ENCODE measurements at regions not wholly inside any gene's neighbourhood (a gene's known extent, or its start where the extent isn't known, plus 50 kb on each side); places are given as distances from the start of the nearest gene placed in this dataset.

GRCh38 chr21:20774737-20775136 lies 223.5 kb upstream of the NCAM2 start:
- Mint-ChIP-seq H3K27me3 (ENCODE audit: low read depth) (no peaks in the 10 kb centered on the region), H3K9me3 (peaks cover 35% of the 10 kb centered on the region), H3K27ac (no peak overlapping the region), H3K36me3 (peaks cover 1% of the 10 kb centered on the region), H3K4me1 (no peaks in the 10 kb centered on the region), H3K4me3 (no peak overlapping the region)
- no peak for TF ChIP-seq CTCF (IDR thresholded peaks at IDR 0.05; ENCODE audit: unreplicated experiment)
- no peak for DNase-seq (ENCODE audit: low spot score in 2 of 2, unreplicated experiment in 2 of 2)

- DNase-seq (ENCODE audit: low spot score in 2 of 2, unreplicated experiment in 2 of 2), result no peak
- Mint-ChIP-seq H3K4me3 (no peak overlapping the region), H3K36me3 (peaks cover 3% of the 10 kb centered on the region), H3K27me3 (ENCODE audit: low read depth) (no peaks in the 10 kb centered on the region), H3K4me1 (peaks cover 4% of the 10 kb centered on the region), H3K27ac (no peak overlapping the region), H3K9me3 (peaks cover 42% of the 10 kb centered on the region)
- no peak for TF ChIP-seq CTCF (IDR thresholded peaks at IDR 0.05; ENCODE audit: unreplicated experiment)
Observed at GRCh38 chr21:20779321-20779720, 218.9 kb upstream of the NCAM2 start.

GRCh38 chr21:20783611-20784010 lies 214.6 kb upstream of the NCAM2 start:
- Mint-ChIP-seq H3K4me1 (peaks cover 4% of the 10 kb centered on the region), H3K4me3 (no peak overlapping the region), H3K27me3 (ENCODE audit: low read depth) (no peaks in the 10 kb centered on the region), H3K9me3 (peaks cover 24% of the 10 kb centered on the region), H3K27ac (peak overlapping the region; percentile 18), H3K36me3 (peaks cover 3% of the 10 kb centered on the region)
- DNase-seq (ENCODE audit: low spot score in 2 of 2, unreplicated experiment in 2 of 2), result no peak
- no peak for TF ChIP-seq CTCF (IDR thresholded peaks at IDR 0.05; ENCODE audit: unreplicated experiment)

- Mint-ChIP-seq H3K27ac (no peak overlapping the region), H3K9me3 (peaks cover 14% of the 10 kb centered on the region), H3K4me1 (no peaks in the 10 kb centered on the region), H3K4me3 (no peak overlapping the region), H3K27me3 (ENCODE audit: low read depth) (no peaks in the 10 kb centered on the region), H3K36me3 (no peaks in the 10 kb centered on the region)
- no peak for TF ChIP-seq CTCF (IDR thresholded peaks at IDR 0.05; ENCODE audit: unreplicated experiment)
- DNase-seq (ENCODE audit: low spot score in 2 of 2, unreplicated experiment in 2 of 2), result no peak
Observed at GRCh38 chr21:20789729-20790500, 208.3 kb upstream of the NCAM2 start.

GRCh38 chr21:20800106-20800505 lies 198.1 kb upstream of the NCAM2 start:
- no peak overlapping the region for H3K4me3 Mint-ChIP-seq
- H3K4me1 Mint-ChIP-seq, result peaks cover 22% of the 10 kb centered on the region

More at GRCh38 chr21:20800106-20800505, 198.1 kb upstream of the NCAM2 start:
- Mint-ChIP-seq H3K27ac (peak overlapping the region; percentile 15), H3K9me3 (peaks cover 8% of the 10 kb centered on the region), H3K36me3 (no peaks in the 10 kb centered on the region), H3K27me3 (ENCODE audit: low read depth) (no peaks in the 10 kb centered on the region)
- TF ChIP-seq CTCF (IDR thresholded peaks at IDR 0.05; ENCODE audit: unreplicated experiment), result no peak
- DNase-seq (ENCODE audit: low spot score in 2 of 2, unreplicated experiment in 2 of 2), result no peak

All from mesothelial cell of epicardium (in vitro differentiated cells).